GOT3 (cell line): ENCODE measurements at regions not wholly inside any gene's neighbourhood (a gene's known extent, or its start where the extent isn't known, plus 50 kb on each side); places are given as distances from the start of the nearest gene placed in this dataset.
"Not testable (repeated sequence)": the region's sequence is repeated elsewhere in the genome, so short reads cannot be mapped to it uniquely, and the experiment has no call there.

ENCODE experiments used
- DNase-seq: peaks from one replicate; lab custom pipeline; 2025; ENCODE audit warnings: mixed read lengths; lab: John Stamatoyannopoulos, UW

DNA sequence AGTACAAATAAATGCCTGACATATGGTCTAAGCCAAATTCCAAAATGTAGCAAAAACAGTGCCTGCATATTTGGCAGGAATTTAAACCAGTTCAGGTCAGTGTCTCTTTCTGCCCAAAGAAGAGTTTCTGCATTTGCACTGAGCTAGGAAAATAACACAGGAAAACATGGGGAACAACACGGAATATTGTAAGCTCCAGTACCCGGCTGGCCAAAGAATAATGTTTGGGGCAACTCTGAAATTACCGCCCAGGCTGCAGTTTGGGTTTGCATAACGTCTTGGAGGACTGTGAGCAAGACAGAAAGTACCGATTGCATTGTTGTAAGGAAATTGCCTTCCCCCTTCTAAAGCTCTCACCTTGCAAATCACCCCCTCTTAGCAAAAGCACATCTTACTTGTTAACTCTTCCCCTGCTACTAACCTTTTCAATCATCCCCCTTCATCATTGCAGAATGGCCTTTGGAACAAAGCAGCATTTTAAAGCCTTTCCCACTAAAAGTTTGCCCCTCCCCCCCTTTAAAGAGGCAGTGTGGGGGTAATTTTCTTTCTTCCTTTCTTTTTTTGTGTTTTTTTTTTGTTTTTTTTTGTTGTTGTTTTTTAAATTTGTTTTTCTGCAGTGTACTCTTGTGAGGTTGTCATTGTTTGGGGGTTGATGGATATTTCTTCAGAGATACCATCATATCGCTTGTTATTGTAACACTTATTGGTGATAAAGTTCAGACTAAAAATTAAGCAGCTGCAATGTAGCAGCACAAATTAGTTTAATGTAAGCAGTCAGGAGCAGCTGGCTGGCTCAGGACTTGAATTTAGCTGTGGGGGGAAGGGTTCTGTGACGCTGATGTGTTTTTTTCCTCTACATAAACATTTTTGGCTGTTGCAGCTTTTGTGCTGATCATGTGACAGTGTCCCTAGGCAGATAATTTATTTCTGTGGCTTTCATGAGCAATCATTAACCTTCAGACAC, 100.0 kb upstream of the CITED2 start:
- DNase-seq: no peak

DNA sequence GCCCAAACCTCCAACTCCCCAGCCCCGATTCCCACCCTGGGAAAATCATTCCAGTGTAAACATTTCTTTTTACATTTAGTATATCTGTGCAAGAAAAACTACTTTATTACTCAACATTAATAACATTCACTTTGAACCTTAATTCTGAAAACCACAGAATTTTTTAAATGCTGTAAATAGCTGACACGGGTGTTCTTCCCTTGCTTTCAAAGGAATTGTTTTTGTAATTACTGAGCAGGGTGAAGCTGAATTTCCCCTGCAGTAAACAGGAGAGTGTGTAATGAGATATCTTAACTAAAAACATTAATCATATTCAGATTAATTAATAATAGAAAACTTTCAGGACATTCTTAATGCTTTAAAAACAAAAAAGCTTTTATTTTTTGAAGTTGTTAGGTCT, 99.3 kb upstream of the CITED2 start:
- DNase-seq: no peak

DNA sequence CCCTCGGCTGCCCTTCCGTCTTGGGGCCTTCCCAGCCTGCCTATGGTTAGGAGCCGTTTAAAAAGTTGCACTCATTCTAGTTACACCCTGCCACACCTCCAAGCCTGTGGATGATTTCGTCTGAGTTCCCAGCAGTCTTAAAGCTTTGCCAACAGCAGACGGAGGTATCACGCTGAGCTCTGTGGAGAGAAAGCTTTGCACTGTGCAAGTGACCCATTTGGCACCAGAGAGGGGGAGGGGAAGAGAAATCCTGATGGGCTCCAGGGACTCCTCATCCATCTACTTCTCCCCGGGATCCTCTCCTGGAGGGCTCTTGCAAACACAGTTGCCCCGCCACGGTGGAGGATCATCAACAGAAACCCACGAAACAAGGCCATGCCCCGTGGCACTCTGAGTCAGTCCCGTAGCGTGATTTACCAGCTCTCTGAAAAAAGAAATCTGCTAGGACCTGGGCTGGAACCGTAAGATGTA, 98.8 kb upstream of the CITED2 start:
- no peak for DNase-seq

DNA sequence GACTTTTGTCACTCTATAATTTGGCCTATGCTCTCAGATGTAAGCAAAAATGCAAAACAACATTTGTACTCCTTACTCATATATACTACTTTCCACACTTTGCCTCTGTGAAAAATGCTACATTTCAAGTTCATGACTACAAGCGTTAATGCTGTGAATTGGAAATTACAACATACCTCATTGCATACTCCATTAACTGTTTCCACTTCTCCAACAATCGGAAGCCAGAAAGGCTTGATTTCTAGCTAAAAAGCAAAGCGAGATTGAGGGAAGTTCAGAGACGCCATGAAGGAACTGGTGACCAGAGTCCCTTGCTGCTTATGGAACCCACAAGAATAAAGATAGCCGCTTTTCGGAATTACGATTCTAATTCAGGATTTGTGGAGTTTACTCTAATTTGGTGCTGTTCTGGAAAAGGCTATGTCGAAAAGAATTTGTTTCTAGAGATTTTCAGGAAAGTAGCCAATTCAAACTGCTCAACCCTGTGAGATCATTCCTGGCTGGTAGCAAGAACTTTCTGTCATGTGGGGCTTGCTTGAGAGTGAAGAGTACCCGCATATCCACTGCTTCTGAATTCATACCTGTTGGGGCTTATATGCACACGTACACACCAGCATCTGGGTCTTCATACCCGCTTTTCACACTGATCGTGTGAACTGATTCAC, 98.0 kb upstream of the CITED2 start:
- DNase-seq: no peak

DNA sequence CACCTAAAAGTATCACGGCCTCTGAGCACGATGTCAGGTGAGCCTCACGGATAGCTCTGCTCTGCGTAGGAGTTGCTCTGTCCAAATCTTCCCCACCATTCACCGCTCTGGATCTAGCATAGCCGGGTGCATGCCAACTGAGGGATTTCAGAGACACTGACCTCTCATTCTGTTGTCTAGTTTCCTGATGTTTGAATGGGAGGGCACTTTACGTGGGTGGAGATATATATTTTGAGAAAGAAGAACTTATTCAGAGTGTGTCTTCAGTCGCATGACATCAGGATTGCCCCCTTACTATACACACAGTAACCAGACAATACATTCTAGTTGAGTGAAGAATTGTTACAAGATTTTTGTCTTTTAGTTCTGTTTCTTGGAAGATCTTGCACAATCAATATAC, 96.5 kb upstream of the CITED2 start:
- no peak for DNase-seq

DNA sequence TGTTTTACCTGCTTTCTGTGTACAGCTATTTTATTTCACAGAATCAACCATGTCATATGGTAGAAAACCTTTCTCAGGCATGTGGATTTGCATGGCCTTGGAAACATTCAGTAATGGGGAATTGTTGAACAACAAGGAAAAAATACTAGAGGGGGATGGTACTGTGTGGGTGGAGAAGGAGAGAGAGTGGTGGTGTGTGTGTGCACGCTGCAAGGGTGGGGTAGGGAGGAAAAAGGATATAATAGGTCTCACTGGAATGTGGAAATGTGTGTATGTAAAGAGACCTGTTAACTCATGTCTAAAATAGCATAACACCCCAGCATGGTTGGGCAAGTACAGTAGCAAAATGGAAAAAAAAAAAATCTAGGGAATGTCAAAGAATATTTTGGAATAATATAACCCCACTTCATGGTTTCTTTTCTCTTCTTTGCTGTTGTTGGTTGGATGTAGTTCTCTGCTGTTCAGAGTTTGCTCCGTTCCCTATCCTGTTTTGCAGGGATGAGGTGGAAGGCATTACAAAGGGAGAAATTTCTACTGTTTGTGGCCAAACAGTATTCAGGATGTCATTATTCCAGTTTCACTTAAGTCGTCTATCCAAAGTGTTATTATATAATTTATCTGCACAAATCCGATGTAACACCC, 93.9 kb upstream of the CITED2 start:
- no peak for DNase-seq

DNA sequence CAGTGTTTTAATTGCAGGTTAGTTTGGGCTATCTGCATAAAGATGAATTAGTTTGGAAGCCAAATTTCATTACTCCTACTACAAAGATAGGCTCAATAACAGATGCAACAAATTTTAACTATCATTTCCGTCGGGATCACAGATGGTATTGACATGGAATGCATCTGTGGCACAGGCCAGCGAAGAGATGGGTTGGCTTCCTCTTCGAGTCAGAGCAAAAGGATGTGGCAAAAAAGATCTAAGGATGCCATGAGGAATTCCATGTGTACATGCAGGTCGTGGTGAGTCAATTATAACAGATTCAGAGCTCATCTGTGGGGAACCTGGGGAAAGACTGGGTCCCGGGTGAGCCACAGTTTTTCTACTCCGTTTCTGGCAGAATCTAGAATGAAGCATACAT, 83.0 kb upstream of the CITED2 start:
- DNase-seq: no peak

DNA sequence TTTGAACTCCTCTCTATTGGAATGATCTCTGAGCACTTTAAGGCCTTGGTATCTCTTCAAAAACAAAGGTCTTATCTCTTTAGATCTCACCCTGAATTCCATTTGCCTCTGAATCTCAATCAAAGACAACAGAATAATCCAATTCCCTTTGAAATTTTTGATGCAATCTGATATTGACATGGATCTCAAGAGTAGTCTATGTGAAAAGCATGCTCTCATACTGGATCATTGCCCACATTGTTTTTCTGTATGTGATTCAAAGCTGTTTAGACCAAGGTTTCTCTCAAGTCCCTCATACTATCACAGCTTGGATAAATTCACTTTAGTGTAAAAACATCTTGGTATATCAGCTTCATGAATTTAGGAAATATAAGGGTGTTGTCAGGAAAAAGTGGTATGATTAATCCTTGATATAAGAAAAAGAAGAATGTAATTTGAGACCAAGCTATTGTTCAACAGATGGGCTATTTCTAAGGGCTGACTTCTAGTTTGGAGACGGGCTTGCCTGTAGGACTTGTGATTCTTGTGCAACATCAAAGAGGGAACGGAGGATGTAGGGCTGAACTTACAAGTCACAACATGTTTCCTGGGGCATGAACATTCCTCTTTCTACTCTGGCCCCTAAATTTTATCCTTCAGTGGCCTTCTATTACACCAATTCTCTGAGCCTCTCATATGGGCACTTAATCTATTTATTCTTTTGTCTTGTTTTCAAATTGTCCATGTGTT, 77.9 kb upstream of the CITED2 start:
- DNase-seq: no peak

DNA sequence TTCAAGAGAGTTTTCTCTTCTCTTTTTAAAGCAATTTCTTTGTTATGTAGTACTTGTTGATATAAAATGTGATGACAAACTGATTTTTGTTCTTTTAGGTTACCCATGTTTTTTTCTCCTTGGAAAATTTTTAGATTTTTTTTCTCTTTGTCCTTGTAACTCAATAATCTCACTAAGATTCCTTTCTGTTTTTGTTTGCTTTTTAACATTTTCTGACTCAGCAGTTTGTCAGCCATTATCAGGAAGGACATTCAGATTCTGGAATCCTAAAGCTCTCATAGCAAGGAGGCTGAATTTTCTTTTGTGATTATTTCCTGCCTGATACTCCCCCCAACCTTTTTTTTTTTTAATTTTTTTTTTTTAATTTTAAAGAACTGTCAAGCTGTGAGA, 75.2 kb upstream of the CITED2 start:
- DNase-seq: no peak

DNA sequence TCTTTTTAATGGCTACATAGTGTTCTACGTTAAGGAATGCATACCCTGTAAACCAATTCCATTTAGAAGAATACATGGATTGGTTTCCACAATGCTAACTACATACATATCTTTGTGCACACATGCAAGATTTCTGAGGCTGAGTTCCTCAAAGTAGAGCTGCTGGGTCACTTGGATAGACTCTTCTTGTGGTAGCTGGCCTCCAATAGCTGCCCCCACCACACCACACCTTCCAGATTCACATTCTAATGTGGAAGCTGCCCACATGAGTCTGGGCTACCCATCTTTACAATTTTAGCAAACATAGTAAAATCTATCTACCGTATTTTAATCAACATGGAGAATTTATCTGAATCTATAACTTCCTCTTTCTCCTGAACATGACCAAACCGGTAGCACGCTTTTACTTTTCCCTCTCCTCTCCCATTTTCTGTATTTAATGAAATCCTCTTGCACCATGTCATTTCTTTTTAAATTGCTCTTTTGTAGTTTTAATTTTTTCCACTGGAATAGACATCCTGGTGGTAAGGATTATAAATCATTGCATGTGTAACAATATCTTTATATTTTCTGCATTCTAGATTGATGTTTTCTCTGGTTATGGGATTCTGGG, 74.7 kb upstream of the CITED2 start:
- no peak for DNase-seq

DNA sequence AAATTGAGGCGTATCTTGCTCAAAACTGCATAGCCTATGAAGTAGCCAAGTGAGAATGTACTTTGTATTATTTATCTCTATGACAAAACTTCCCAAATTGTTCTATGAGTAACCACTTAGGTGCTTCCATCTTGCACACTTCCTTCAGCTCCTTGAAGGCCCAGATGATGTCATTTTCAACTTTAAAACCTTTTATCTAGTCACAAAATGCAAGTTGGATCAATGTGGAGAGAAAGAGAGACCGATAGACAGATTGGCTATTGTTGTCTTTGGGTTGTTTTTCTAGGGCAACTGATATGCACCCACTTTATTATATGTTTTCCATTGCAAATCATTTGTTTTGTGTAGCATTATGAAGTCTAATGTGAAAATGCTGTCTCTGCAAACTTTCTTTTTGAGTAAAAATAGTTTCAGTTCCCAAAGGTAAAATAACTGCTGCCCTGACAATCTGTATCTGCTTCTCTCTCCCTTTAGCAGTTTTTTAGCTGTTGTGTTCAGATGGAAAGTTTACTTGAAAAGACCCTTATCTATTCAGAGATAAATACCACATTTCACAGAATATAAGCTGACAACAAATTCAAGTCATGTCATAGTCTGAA, 73.7 kb upstream of the CITED2 start:
- no peak for DNase-seq

DNA sequence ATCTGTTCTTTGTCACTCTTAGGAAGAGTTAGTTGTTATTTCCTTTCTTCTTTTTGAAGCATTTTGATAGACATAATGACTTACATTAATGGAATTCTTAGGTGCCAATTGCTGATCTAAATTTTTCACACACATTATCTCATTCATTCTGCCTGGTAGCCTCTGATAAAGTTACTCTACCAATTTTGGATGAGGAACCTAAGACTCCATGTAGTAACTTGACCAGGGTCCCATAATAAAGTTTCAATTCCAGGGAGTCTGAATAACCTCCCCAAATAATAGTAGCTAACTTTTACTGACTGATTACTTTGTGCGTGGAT, 73.2 kb upstream of the CITED2 start:
- DNase-seq: no peak

DNA sequence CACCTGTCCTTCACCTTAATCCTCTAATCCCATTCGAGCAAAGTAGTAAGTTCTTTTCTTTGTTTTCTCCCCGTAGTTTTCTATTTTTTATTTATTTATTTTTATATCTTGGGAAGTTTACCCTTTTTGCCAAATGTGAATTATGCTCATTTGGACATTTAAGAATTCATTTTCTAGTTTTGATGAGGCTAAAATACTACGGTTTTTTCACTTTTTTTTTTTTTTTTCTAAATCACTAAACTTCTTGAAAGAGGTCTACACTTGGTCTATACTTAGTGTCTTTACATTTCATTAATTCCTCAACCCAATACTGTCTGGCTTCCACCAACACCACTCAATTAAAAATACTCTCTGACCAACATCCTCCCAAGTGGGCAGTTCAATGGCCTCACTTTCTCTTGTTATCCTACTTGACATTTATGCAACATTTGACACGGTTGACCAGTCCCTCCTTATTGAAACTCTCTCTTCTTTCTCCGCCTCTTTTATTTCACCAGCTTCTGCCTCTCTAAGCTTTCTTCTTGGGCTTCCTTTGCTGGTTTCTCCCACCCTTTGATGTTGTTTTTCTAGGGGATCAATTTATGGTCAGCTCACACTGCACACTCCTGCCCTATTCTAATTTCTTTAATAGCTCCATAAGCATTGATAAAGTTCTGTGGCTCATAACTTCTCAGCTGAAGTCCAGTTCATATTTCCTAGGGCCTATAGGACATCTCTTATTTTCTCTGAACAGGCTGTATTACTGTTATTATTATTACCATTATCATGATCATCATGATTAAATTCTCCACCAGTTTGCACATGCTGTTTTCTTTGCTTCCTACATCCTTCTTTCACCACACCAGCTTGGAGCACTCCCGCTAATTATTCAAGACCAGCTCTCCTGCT, 72.6 kb upstream of the CITED2 start:
- DNase-seq: no peak

DNA sequence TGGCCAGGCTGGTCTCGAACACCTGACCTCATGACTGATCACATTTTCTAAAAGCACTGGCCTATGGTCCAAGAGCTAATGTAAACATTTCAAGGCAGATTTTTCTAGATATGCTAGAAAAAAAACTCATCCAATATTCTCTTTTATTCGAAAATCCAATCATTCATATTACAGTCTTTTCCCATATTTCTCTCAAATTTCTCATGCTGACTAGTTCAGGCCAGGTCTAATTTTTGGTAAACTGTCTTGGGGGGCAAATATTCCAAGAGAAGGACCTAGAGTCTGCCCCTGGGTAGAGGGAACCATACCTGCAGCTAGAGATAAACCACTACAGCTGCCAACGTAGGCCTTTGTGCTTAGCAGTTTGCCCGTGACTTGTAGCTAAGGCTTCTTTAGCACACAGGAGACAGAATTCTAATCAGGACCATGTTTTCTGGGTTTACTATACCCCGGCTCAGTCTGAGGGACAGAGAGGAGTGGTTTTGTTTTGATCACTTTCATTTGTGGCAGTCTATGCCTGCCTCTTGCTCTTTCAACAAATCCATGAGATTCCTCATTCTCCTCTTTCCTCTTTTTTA, 71.8 kb upstream of the CITED2 start:
- no peak for DNase-seq

DNA sequence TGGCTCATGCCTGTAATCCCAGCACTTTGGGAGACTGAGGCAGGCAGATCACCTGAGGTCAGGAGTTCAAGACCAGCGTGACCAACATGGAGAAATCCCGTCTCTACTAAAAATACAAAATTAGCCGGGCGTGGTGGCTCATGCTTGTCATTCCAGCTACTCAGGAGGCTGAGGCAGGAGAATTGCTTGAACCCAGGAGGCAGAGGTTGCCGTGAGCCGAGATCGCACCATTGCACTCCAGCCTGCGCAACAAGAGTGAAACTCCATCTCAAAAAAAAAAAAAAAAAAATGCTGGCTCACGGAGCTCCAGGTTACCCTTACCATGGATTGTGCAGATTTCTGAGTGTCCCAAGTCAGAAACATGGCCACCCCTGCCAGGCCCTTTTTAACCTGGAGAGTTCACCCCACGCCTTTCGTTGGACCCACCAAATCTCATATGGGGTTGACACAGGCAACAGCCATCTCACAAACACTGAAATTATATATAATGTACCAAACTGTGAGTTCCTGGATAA, 69.9 kb upstream of the CITED2 start:
- not testable (repeated sequence) for DNase-seq

DNA sequence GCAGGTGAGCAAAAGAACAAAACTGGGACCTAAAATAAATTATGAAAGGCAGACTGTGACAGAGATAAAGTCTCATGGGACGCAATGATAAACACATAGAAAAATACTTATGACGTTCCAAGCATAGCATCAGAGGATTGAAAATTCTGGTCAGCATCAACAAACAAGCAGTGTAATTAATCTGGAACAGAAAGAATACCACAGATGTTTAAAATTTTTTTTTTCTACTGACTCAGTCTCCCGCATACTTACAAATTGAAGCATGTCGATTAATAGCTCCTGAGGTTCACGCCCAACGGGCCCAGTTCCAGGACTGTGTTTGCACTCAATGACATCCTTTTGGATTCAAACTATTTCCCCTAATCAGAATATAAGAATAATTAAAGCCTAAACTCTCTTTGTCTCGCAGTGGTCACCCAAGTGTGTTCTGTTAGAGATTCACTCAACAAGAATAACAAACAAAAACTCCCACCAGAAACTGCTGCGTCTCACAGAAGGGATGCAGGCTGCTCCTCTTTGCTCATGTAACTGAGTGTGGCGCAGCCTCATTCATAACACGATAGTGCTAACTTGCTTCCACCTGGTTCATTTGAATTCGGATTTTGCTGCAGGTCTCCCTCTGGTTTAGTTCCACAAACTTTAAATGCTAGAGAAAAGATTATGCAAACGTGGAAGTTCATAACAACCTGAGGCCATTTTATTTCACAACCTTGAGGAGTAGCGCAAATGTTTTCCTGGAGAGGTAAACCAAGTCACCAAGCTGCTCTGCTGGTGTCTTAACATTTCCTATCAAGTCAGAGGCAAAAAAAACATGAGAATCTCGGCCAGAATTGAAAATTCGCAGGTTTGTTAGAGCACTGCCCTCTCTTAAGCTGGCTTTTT, 69.0 kb upstream of the CITED2 start:
- no peak for DNase-seq

DNA sequence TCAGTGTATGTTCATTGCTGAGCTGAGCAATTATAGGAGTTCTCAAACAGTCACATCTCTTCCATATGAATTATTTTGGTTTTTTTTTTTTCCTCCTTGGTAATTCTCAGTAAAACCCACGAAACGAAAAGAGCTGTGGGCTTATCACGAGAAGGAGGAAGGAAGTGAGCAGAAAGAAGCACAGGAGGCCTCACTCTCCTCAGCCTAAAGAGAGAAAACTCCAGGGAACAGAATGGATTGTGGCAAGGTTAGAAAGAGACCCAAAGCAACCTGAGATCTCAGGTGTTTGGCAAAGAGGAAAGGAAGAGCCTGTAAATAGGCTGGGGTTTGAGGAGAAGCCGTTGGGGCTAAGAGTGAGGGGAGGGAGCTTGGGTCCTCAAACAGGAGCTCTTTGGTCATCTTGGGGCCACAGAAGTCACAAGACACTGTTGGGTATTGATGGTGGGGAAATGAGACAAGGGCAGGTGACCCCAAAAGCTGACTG, 67.8 kb upstream of the CITED2 start:
- DNase-seq: no peak

DNA sequence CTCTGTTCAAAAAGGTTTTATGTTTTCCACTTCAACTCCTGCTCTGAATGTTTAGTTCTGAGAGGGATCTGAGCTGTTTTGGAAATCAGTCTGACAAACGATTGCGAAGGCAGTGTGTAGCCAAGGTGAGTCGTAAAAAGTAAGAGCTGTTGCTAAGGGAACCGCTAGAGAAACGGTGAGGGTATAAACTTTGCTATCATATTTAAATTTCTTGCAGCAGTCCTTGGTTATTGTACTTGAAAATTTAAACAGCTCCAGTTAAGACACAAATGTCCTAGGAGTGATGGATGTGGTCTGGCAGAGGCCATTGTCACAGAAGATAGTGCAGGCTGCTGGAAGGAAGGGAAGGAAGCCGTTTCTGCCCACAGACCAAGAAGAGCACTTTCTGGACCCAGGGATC, 64.9 kb upstream of the CITED2 start:
- no peak for DNase-seq

DNA sequence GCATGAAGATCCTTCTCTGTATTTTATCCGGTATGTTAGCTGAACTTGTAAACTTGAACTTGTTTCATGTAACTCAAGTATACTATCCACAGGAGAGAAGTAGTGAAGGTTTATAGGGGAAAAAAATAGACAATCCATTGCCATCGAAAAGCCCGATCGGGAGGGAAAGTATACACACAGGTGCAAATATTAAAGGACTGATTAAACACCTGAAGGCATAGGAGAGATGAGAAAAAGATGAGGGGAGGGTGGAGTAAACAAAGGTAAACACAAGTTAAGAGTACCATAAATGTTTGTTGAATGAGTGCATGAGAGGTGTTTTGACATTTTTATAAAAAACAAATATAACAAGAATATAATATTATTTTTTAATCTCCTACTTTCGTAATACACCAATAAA, 64.3 kb upstream of the CITED2 start:
- no peak for DNase-seq
